Immature natural killer cell (primary cell): ENCODE measurements at regions not wholly inside any gene's neighbourhood (a gene's known extent, or its start where the extent isn't known, plus 50 kb on each side); places are given as distances from the start of the nearest gene placed in this dataset.
"Not testable (repeated sequence)": the region's sequence is repeated elsewhere in the genome, so short reads cannot be mapped to it uniquely, and the experiment has no call there.

Source experiments
- DNase-seq, 3 donors: peaks; one replicate each; pipeline ENCODE4 v3.0.0; 2022; ENCODE audit warnings: mixed read lengths in 1 of 3
- H3K27ac Mint-ChIP-seq, 6 donors: one replicate each; pipeline ENCODE4 v1.8.0; 2020; ENCODE audit warnings: mixed read lengths in 6 of 6, mild to moderate bottlenecking in 5 of 6, inconsistent platforms in 4 of 6, moderate library complexity in 3 of 6
- H3K27me3 Mint-ChIP-seq, 3 donors: one replicate each; pipeline ENCODE4 v1.8.0; 2020 to 2021; ENCODE audit warnings: low read depth in 3 of 3, mild to moderate bottlenecking in 3 of 3, mixed read lengths in 3 of 3, moderate library complexity in 3 of 3, inconsistent platforms in 1 of 3
- H3K36me3 Mint-ChIP-seq, 3 donors: one replicate each; pipeline ENCODE4 v1.8.0; 2020; ENCODE audit warnings: mixed read lengths in 3 of 3, inconsistent platforms in 2 of 3, mild to moderate bottlenecking in 2 of 3
- H3K4me1 Mint-ChIP-seq, 2 donors: one replicate each; pipeline ENCODE4 v1.8.0; 2020; ENCODE audit warnings: inconsistent platforms in 2 of 2, mild to moderate bottlenecking in 2 of 2, mixed read lengths in 2 of 2, moderate library complexity in 1 of 2
- H3K4me3 Mint-ChIP-seq, 5 donors: one replicate each; pipeline ENCODE4 v1.8.0; 2020; ENCODE audit warnings: mild to moderate bottlenecking in 5 of 5, mixed read lengths in 5 of 5, inconsistent platforms in 3 of 5, moderate library complexity in 3 of 5
- H3K9me3 Mint-ChIP-seq, 6 donors: one replicate each; pipeline ENCODE4 v1.8.0; 2020; ENCODE audit warnings: mild to moderate bottlenecking in 6 of 6, mixed read lengths in 6 of 6, inconsistent platforms in 4 of 6, moderate library complexity in 3 of 6

GRCh38 chr2:235225261-235225660 is 268.6 kb upstream of the AGAP1 start:
- no peak overlapping the region for H3K27ac Mint-ChIP-seq

DNA sequence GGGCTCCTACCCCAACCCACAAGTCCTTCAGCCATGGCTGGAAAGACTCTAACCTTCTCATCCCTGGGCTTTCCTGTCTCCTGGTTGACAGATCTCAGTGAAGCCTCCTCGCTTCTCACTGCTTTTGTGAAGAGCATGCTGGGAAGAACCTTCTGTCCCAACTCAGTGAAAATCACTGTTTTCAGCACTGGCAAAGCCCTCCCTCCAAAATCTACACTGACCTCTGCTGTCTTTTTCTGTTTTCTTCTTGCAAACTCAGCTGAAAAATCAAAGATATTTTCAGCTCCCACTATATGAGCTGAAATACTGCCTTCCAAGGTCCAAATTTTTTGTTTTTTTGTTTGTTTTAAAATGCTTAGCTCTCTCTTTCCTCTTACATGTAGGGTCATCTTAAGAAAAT is 266.3 kb upstream of the AGAP1 start:
- no peaks in the 10 kb centered on the region for H3K36me3 Mint-ChIP-seq
- H3K4me3 Mint-ChIP-seq = no peak overlapping the region
- no peak overlapping the region for H3K27ac Mint-ChIP-seq
- H3K27me3 Mint-ChIP-seq = peaks cover 3 to 13% (median 7%) of the 10 kb centered on the region in 3 donors
- H3K4me1 Mint-ChIP-seq = no peaks in the 10 kb centered on the region
- no peak for DNase-seq
- H3K9me3 Mint-ChIP-seq = peaks cover 0 to 1% (median 0%) of the 10 kb centered on the region in 6 donors

More at GRCh38 chr2:235225261-235225660, 268.6 kb upstream of the AGAP1 start:
- no peak for DNase-seq
- peaks cover 1 to 9% (median 7%) of the 10 kb centered on the region in 3 donors for H3K27me3 Mint-ChIP-seq
- peaks cover 0 to 1% (median 0%) of the 10 kb centered on the region in 6 donors for H3K9me3 Mint-ChIP-seq
- no peaks in the 10 kb centered on the region for H3K36me3 Mint-ChIP-seq
- no peak overlapping the region for H3K4me3 Mint-ChIP-seq
- no peaks in the 10 kb centered on the region for H3K4me1 Mint-ChIP-seq

DNA sequence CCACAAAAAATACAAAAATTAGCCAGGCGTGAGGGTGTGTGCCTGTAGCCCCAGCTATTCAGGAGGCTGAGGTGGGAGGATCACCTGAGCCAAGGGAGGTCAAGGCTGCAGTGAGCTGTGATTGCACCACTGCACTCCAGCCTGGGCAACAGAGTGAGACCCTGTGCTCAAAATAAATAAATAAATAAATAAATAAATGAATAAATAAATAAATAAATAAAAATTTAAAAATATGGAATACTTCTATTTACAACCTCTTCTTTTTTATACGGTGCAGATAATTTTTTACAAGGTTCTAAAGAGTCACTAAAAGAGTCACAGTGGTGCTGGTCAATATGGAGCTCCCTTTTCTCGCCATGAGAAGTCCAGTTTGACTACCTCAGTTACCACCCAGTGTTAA is 265.4 kb upstream of the AGAP1 start:
- H3K27ac Mint-ChIP-seq, H3K36me3 Mint-ChIP-seq, H3K4me1 Mint-ChIP-seq, H3K4me3 Mint-ChIP-seq, DNase-seq, H3K9me3 Mint-ChIP-seq: not testable (repeated sequence)
- H3K27me3 Mint-ChIP-seq = peaks cover 3 to 13% (median 7%) of the 10 kb centered on the region in 3 donors

DNA sequence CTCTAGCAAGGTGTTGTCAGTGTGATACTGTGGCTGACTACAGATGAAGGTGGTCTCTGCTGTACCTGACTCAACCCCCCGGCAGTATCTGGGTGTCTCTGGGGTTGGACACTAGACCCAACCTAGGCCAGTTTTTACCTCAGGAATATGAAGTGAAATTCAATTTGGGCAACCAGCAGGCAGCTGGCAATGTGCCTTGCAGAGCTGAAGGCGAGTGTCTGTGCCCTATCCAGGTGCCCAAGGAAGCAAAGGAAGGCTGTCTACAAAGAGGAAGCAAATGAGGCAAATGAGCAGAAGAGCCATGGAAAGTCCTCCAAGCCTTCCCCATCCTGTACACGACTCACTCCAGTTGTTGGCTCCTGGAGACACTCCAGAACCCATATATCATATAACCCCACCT is 264.6 kb upstream of the AGAP1 start:
- H3K27ac Mint-ChIP-seq = no peak overlapping the region
- H3K4me1 Mint-ChIP-seq = no peaks in the 10 kb centered on the region
- no peak for DNase-seq
- no peaks in the 10 kb centered on the region for H3K36me3 Mint-ChIP-seq
- no peak overlapping the region for H3K4me3 Mint-ChIP-seq
- H3K9me3 Mint-ChIP-seq = no peaks in the 10 kb centered on the region
- peaks cover 3 to 13% (median 7%) of the 10 kb centered on the region in 3 donors for H3K27me3 Mint-ChIP-seq

DNA sequence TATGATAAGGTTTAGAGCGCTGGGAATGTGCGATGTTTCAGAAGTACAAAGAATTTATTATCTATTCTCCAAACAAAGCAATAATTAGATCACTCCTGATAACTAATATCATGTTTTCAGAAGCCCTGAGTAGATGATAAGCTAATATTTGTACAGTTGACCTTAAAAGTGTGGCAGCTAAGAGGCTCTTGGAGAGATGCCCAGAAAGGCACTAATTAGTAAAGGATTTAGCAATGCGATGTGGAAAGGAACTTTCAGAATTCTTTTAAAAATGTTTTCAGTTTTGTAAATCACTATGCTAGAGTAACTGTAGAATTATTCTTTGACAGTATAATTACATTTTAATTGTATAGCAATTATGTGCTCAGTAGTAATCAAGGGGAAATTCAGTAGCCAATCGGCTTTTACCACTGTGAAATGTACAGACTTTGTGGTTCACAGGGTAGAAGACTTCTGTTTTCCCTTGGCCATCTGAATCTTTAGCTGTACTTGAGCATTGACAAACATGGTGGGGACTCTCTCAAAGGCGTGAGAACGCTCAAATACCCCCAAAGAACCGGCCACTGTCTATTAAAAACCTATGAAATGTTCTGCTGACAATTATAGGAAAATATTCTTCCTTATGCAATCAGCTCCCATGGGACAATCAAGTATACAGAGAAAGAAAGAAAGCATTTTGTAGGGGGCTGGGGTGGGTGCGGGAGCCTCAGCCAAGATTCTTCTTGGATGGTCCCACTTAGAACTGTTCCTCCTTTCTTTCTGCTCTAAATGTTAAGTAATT is 262.8 kb upstream of the AGAP1 start:
- H3K27me3 Mint-ChIP-seq = peaks cover 3 to 13% (median 7%) of the 10 kb centered on the region in 3 donors
- no peak overlapping the region for H3K27ac Mint-ChIP-seq
- no peaks in the 10 kb centered on the region for H3K9me3 Mint-ChIP-seq
- no peaks in the 10 kb centered on the region for H3K36me3 Mint-ChIP-seq
- DNase-seq = no peak
- H3K4me1 Mint-ChIP-seq = no peaks in the 10 kb centered on the region
- no peak overlapping the region for H3K4me3 Mint-ChIP-seq

DNA sequence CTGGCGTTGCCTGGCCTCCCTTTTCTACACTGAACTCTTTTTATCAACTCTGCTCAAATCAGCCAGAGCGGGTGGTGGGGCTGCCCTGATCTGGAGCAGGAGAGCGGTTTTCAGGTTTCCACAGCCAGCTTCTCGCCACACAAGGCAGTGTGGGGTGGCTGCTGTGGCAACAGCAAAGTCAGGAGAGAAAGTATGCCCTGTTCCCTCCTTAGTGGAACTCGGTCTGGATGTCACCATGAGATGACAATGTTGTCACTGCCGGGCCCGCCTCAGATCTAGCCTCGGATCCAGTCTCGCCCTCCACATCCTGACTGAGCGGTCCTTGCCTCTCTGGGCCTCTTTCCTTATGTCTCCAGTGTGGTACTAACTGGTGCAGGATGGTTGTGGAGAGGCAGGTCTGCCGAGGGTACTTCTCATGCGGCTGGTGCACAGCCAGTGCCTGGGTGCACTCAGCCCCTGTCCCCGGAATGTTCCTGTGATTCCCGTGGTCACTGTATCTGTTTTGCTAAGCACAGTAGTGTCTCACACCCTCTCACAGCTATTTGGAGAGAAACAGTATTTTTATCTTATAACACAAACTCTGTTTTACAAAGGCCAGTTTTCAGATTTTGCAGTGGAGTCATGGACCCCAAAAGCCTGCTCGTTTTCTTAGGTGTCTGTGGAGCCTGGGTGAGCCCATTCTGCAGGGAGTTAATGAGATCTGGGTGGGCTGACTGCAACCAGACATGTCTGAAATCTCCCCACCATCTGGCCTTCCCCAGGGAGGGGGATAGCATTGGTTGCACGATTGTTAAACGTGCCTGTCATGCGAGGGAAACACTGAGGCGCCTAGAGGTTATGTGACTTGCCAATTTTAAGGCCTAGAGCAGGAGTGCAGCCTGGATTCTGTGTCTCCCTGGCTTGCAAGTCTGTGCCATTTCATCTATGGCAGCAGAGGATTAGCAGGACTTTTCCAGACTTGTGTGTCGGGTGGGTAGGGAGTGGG is 261.1 kb upstream of the AGAP1 start:
- Mint-ChIP-seq H3K27me3 (peaks cover 3 to 12% (median 12%) of the 10 kb centered on the region in 3 donors), H3K4me3 (no peak overlapping the region), H3K27ac (no peak overlapping the region), H3K36me3 (no peaks in the 10 kb centered on the region), H3K4me1 (no peaks in the 10 kb centered on the region), H3K9me3 (no peaks in the 10 kb centered on the region)
- no peak for DNase-seq

DNA sequence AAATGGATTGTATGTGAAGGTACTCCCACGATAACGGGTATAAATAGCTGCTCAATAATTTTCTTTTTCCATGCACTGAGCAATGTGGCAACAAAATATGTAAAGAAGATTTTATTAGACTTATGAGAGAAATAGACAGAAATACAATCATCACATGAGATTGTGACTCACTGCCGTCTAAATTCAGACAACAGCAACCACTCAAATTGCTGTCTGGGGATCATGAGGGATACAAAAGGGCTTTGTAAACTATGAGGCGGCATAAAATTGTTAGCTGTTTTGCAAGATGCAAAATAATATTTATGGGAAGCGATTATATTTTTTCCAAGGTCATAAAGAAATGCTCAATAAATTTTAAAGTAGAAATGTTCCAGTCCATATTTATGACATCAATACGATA is 259.1 kb upstream of the AGAP1 start:
- Mint-ChIP-seq H3K36me3 (no peaks in the 10 kb centered on the region), H3K9me3 (no peaks in the 10 kb centered on the region), H3K4me3 (no peak overlapping the region), H3K27ac (no peak overlapping the region), H3K4me1 (no peaks in the 10 kb centered on the region), H3K27me3 (peaks cover 3 to 9% (median 6%) of the 10 kb centered on the region in 3 donors)
- DNase-seq = no peak

GRCh38 chr2:235235977-235236767 is 257.7 kb upstream of the AGAP1 start:
- no peaks in the 10 kb centered on the region for H3K4me1 Mint-ChIP-seq
- no peak overlapping the region for H3K4me3 Mint-ChIP-seq
- DNase-seq = no peak
- H3K36me3 Mint-ChIP-seq = no peaks in the 10 kb centered on the region
- H3K27ac Mint-ChIP-seq = no peak overlapping the region
- H3K27me3 Mint-ChIP-seq = peaks cover 1 to 12% (median 4%) of the 10 kb centered on the region in 3 donors
- H3K9me3 Mint-ChIP-seq = no peaks in the 10 kb centered on the region

- no peak overlapping the region for H3K4me3 Mint-ChIP-seq
- no peaks in the 10 kb centered on the region for H3K36me3 Mint-ChIP-seq
- no peak for DNase-seq
- H3K9me3 Mint-ChIP-seq = no peaks in the 10 kb centered on the region
- peaks cover 1 to 12% (median 2%) of the 10 kb centered on the region in 3 donors for H3K27me3 Mint-ChIP-seq
- no peak overlapping the region for H3K27ac Mint-ChIP-seq
- H3K4me1 Mint-ChIP-seq = no peaks in the 10 kb centered on the region
Measured at GRCh38 chr2:235238537-235238936, 255.3 kb upstream of the AGAP1 start.

GRCh38 chr2:235240574-235240973 is 253.3 kb upstream of the AGAP1 start:
- H3K9me3 Mint-ChIP-seq = no peaks in the 10 kb centered on the region
- H3K4me1 Mint-ChIP-seq = peaks cover 0 to 8% of the 10 kb centered on the region in 2 donors
- H3K27ac Mint-ChIP-seq = no peak overlapping the region
- no peaks in the 10 kb centered on the region for H3K36me3 Mint-ChIP-seq
- H3K4me3 Mint-ChIP-seq = no peak overlapping the region
- H3K27me3 Mint-ChIP-seq = peaks cover 1 to 12% (median 2%) of the 10 kb centered on the region in 3 donors
- DNase-seq = no peak

DNA sequence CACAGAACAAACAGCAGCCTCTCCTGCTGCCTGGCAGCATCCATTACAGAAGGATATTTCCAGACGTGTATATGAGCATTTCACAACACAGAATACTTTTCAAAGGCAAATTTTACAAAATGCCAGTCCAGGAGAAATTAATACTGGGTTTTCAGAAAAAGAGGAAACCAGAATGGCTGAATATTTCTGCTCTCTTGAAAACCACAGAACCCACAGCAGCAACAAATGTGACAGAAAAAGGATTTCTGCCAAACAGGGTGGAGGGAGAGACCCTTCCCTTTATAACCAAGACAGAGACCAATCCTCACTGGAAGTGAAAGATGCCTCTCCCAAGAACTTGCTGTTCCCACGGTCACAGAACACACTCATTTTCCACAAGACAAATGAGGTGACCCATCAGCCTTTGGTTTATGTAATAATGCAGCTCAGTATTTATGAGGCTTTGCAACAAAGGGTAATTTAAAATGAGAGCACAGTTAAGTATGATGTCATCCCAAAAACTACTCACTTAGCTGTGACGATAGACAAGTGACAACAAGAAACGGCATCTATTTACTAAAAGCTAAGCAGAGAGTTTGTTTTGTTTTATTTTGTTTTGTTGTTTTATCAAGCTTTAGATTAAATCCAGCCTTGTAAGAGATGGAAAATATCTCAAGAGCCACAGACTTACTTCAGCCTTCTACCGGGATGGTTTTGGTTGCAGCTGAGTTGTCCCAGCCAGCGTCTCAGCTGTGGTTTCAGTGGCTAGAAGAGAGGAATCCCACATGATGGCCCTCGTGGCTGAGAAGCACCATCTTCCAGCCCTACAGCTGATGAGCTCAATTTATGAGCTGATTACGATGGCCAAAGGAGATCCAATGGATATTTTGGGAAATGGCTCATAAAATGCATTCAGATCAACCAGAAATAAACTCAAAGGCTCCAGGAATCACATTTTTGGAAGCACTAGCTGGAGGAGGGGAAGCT is 249.3 kb upstream of the AGAP1 start:
- Mint-ChIP-seq H3K4me1 (peaks cover 0 to 8% of the 10 kb centered on the region in 2 donors), H3K9me3 (no peaks in the 10 kb centered on the region), H3K27ac (no peak overlapping the region), H3K36me3 (no peaks in the 10 kb centered on the region), H3K4me3 (no peak overlapping the region), H3K27me3 (peaks cover 0 to 20% (median 5%) of the 10 kb centered on the region in 3 donors)
- no peak for DNase-seq

DNA sequence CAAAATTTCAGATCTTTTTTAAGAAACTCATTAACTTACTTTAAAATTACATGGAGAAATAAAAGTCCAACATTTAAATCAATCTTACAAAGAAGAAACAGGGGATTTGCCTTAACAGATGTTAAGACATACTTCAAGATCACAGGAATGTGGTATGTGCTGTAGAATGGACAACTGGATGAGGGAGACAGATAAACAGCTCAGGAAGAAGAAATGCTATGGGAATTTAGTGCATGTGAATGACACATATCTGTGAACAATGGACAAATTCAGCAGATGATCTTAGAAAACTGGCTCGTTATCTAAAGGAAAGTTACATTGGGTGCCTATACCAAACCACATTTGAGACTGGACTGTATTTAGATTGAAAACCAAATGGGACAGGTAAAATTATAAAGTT is 246.8 kb upstream of the AGAP1 start:
- peaks cover 0 to 21% (median 5%) of the 10 kb centered on the region in 3 donors for H3K27me3 Mint-ChIP-seq
- H3K4me3 Mint-ChIP-seq = no peak overlapping the region
- H3K9me3 Mint-ChIP-seq = no peaks in the 10 kb centered on the region
- no peaks in the 10 kb centered on the region for H3K36me3 Mint-ChIP-seq
- DNase-seq = no peak
- H3K4me1 Mint-ChIP-seq = peaks cover 0 to 8% of the 10 kb centered on the region in 2 donors
- H3K27ac Mint-ChIP-seq = no peak overlapping the region
